GM23338 (cell line): ENCODE measurements at regions not wholly inside any gene's neighbourhood (a gene's known extent, or its start where the extent isn't known, plus 50 kb on each side); places are given as distances from the start of the nearest gene placed in this dataset.

ENCODE experiments used
- ATAC-seq: fragments of 200-7000 bp; cut with Tn5 transposase; 3 replicates; pipeline ENCODE4 v1.9.1; 2020
- DNase-seq: peaks from one replicate; pipeline ENCODE4 v3.0.0-alpha.2; 2015; ENCODE audit warnings: low spot score
- H2AFZ ChIP-seq: fragments of 200-600 bp; sonication (generic); 2 replicates; pipeline ENCODE4 v1.8.0; 2016; ENCODE audit warnings: antibody characterized with exemption, mild to moderate bottlenecking, moderate library complexity
- H3F3A ChIP-seq: fragments of 200-600 bp; sonication (generic); replicated peaks from 2 replicates; pipeline ENCODE4 v1.8.0; 2017; ENCODE audit warnings: antibody characterized with exemption, mixed run types, low read depth
- H3K27ac ChIP-seq: fragments of 200-600 bp; sonication (generic); 2 replicates; pipeline ENCODE4 v1.6.1; 2016; ENCODE audit warnings: low read depth
- H3K27me3 ChIP-seq: fragments of 200-600 bp; sonication (generic); 2 replicates; pipeline ENCODE4 v1.8.0; 2016; ENCODE audit warnings: mild to moderate bottlenecking, mixed run types, moderate library complexity; ENCODE audit not compliant: insufficient read depth
- H3K36me3 ChIP-seq: fragments of 200-600 bp; sonication (generic); 2 replicates; pipeline ENCODE4 v1.8.0; 2016; ENCODE audit warnings: mild to moderate bottlenecking; ENCODE audit not compliant: insufficient read depth
- H3K4me1 ChIP-seq: fragments of 200-600 bp; sonication (generic); 2 replicates; pipeline ENCODE4 v1.8.0; 2016; ENCODE audit warnings: mild to moderate bottlenecking, moderate library complexity; ENCODE audit not compliant: insufficient read depth
- H3K4me2 ChIP-seq: fragments of 200-600 bp; sonication (generic); 2 replicates; pipeline ENCODE4 v1.7.1; 2017; ENCODE audit warnings: mixed run types
- H3K4me3 ChIP-seq: fragments of 200-600 bp; sonication (generic); 2 replicates; pipeline ENCODE4 v1.6.1; 2016; ENCODE audit warnings: mixed run types
- H3K79me2 ChIP-seq: fragments of 200-600 bp; sonication (generic); replicated peaks from 2 replicates; pipeline ENCODE4 v1.8.0; 2017; ENCODE audit warnings: mild to moderate bottlenecking; ENCODE audit not compliant: insufficient read depth
- H3K9me2 ChIP-seq: fragments of 200-600 bp; sonication (generic); 2 replicates; pipeline ENCODE4 v1.8.0; 2017; ENCODE audit not compliant: insufficient read depth
- H4K20me1 ChIP-seq: fragments of 200-600 bp; sonication (generic); replicated peaks from 2 replicates; pipeline ENCODE4 v1.8.0; 2017; ENCODE audit warnings: mild to moderate bottlenecking; ENCODE audit not compliant: insufficient read depth
- H3K27ac Mint-ChIP-seq: 2 replicates; pipeline ENCODE4 v1.8.0; 2020; ENCODE audit warnings: inconsistent platforms, mild to moderate bottlenecking, moderate library complexity, mixed read lengths
- H3K27me3 Mint-ChIP-seq: 3 replicates; pipeline ENCODE4 v1.8.0; 2022; ENCODE audit warnings: low read depth, mild to moderate bottlenecking, moderate library complexity, mixed read lengths, inconsistent platforms; ENCODE audit not compliant: insufficient read depth, poor library complexity
- H3K36me3 Mint-ChIP-seq: 3 replicates; pipeline ENCODE4 v1.8.0; 2021; ENCODE audit warnings: low read depth, mild to moderate bottlenecking, inconsistent platforms, moderate library complexity, mixed read lengths
- H3K4me1 Mint-ChIP-seq: 3 replicates; pipeline ENCODE4 v1.8.0; 2020; ENCODE audit warnings: mild to moderate bottlenecking, inconsistent platforms, mixed read lengths
- H3K4me3 Mint-ChIP-seq: 3 replicates; pipeline ENCODE4 v1.8.0; 2021; ENCODE audit warnings: moderate library complexity, mild to moderate bottlenecking, inconsistent platforms, mixed read lengths
- H3K9me3 Mint-ChIP-seq: 3 replicates; pipeline ENCODE4 v1.8.0; 2020; ENCODE audit warnings: moderate library complexity, mild to moderate bottlenecking, inconsistent platforms, mixed read lengths
- CREB1 ChIP-seq: fragments of 250-450 bp; sonication (Bioruptor Pico); IDR thresholded peaks from 2 replicates; pipeline ENCODE4 v1.5.0; 2020; ENCODE audit warnings: low read depth, mild to moderate bottlenecking, moderate library complexity
- CTCF ChIP-seq, 2 experiments: fragments of 200-600 bp in 1 of 2; sonication (generic) in 1 of 2; conservative IDR thresholded peaks; 2 replicates each; pipeline versions ENCODE4 v1.5.1 to v1.6.1; 2016 to 2017; ENCODE audit warnings: antibody characterized with exemption in 2 of 2, low read depth in 2 of 2, mild to moderate bottlenecking in 2 of 2, moderate library complexity in 1 of 2
- ETS1 ChIP-seq: IDR thresholded peaks from 2 replicates; pipeline ENCODE4 v1.6.1; 2016; ENCODE audit warnings: antibody characterized with exemption
- EZH2 ChIP-seq: fragments of 200-600 bp; sonication (generic); IDR thresholded peaks from one replicate; pipeline ENCODE4 v1.8.0; 2017; ENCODE audit warnings: antibody characterized with exemption, mild to moderate bottlenecking, low read depth; ENCODE audit not compliant: unreplicated experiment
- JUNB ChIP-seq: IDR thresholded peaks from one replicate; pipeline ENCODE4 v1.6.1; 2016; ENCODE audit warnings: antibody characterized with exemption; ENCODE audit not compliant: unreplicated experiment
- NANOG ChIP-seq: IDR thresholded peaks from 2 replicates; pipeline ENCODE4 v1.6.1; 2016; ENCODE audit warnings: antibody characterized with exemption, borderline replicate concordance
- POLR2AphosphoS5 ChIP-seq: IDR thresholded peaks from 2 replicates; pipeline ENCODE4 v1.6.1; 2016; ENCODE audit warnings: antibody characterized with exemption, low read depth
- STAT1 ChIP-seq: IDR thresholded peaks from one replicate; pipeline ENCODE4 v1.6.1; 2016; ENCODE audit warnings: antibody characterized with exemption; ENCODE audit not compliant: unreplicated experiment
- ZNF462 ChIP-seq: fragments of 250-450 bp; sonication (Bioruptor Pico); IDR thresholded peaks from 2 replicates; pipeline ENCODE4 v1.5.0; 2020; ENCODE audit warnings: mild to moderate bottlenecking, moderate library complexity

- Mint-ChIP-seq H3K27me3 (no peaks in the 10 kb centered on the region), H3K4me1 (no peaks in the 10 kb centered on the region; the same call in 2 of the 3 replicates), H3K4me3 (no peak overlapping the region), H3K27ac (no peak overlapping the region), H3K36me3 (no peaks in the 10 kb centered on the region), H3K9me3 (no peaks in the 10 kb centered on the region; the same call in 2 of the 3 replicates)
- H4K20me1 ChIP-seq = no peaks in the 10 kb centered on the region
- no peak overlapping the region for H3K4me3 ChIP-seq
- H3K36me3 ChIP-seq = no peaks in the 10 kb centered on the region
- no peaks in the 10 kb centered on the region for H3K79me2 ChIP-seq
- no peak for TF ChIP-seq CTCF (conservative IDR thresholded peaks at IDR 0.05; ENCODE audit: low read depth in 2 of 2)
- no peak for TF ChIP-seq JUNB
- no peak for TF ChIP-seq NANOG
- no peak for TF ChIP-seq EZH2
- no peak for TF ChIP-seq CREB1
- H2AFZ ChIP-seq = no peak overlapping the region
- no peaks in the 10 kb centered on the region for H3K27me3 ChIP-seq
- H3K9me2 ChIP-seq = peaks cover 6% of the 10 kb centered on the region; the same call in 1 of the 2 replicates
- no peaks in the 10 kb centered on the region for H3F3A ChIP-seq
- no peak for ATAC-seq
- H3K4me1 ChIP-seq = no peaks in the 10 kb centered on the region
- no peak overlapping the region for H3K27ac ChIP-seq
- H3K4me2 ChIP-seq = no peak overlapping the region
- DNase-seq = no peak
Observed at GRCh38 chr14:30790827-30791226, 83.5 kb upstream of the COCH start.

GRCh38 chr14:30791522-30792351 is 82.6 kb upstream of the COCH start:
- H3K9me3 Mint-ChIP-seq = no peaks in the 10 kb centered on the region; the same call in 2 of the 3 replicates
- Histone ChIP-seq H2AFZ (no peak overlapping the region), H3K4me3 (no peak overlapping the region), H4K20me1 (no peaks in the 10 kb centered on the region), H3F3A (no peaks in the 10 kb centered on the region), H3K9me2 (peaks cover 6% of the 10 kb centered on the region; the same call in 1 of the 2 replicates), H3K4me2 (no peak overlapping the region), H3K4me1 (no peaks in the 10 kb centered on the region), H3K36me3 (no peaks in the 10 kb centered on the region), H3K27me3 (no peaks in the 10 kb centered on the region), H3K79me2 (no peaks in the 10 kb centered on the region), H3K27ac (no peak overlapping the region)
- H3K27me3 Mint-ChIP-seq = no peaks in the 10 kb centered on the region
- H3K27ac Mint-ChIP-seq = no peak overlapping the region
- no peak for ATAC-seq
- H3K4me3 Mint-ChIP-seq = no peak overlapping the region
- no peaks in the 10 kb centered on the region for H3K36me3 Mint-ChIP-seq
- no peaks in the 10 kb centered on the region; the same call in 2 of the 3 replicates for H3K4me1 Mint-ChIP-seq
- DNase-seq = no peak
- no peak for TF ChIP-seq CTCF (conservative IDR thresholded peaks at IDR 0.05; ENCODE audit: low read depth in 2 of 2)
- TF ChIP-seq NANOG = no peak
- TF ChIP-seq CREB1 = no peak
- TF ChIP-seq POLR2AphosphoS5 = no peak
- no peak for TF ChIP-seq ZNF462 (CRISPR knock-in tag)
- TF ChIP-seq ETS1 = no peak
- no peak for TF ChIP-seq STAT1
